ENCODE measurements at regions not wholly inside any gene's neighbourhood (a gene's known extent, or its start where the extent isn't known, plus 50 kb on each side); places are given as distances from the start of the nearest gene placed in this dataset.

GRCh38 chr4:188263321-188263720 lies 124.1 kb downstream of the TRIML1 start:
- no peak for TF ChIP-seq ZNF585B (tag by site-specific recombination; IDR thresholded peaks at IDR 0.05)
- TF ChIP-seq ZBTB26 (tag by site-specific recombination; optimal IDR thresholded peaks at IDR 0.05): no peak
- TF ChIP-seq BCL11A (tag by site-specific recombination; IDR thresholded peaks at IDR 0.05; ENCODE audit: low read depth): no peak
- TF ChIP-seq CTCF (tag by site-specific recombination; IDR thresholded peaks at IDR 0.05): no peak
- TF ChIP-seq ZNF398 (tag by site-specific recombination; IDR thresholded peaks at IDR 0.05): no peak
- no peak for TF ChIP-seq ZNF24 (tag by site-specific recombination; IDR thresholded peaks at IDR 0.05)
- TF ChIP-seq KLF10 (tag by site-specific recombination; IDR thresholded peaks at IDR 0.05): no peak
